Bronchial epithelial cell (primary cell): ENCODE measurements at regions not wholly inside any gene's neighbourhood (a gene's known extent, or its start where the extent isn't known, plus 50 kb on each side); places are given as distances from the start of the nearest gene placed in this dataset.

ENCODE experiments used
- DNase-seq: peaks from one replicate; pipeline ENCODE4 v3.0.0-alpha.2; 2010; ENCODE audit warnings: low read depth
- FAIRE-seq: peaks from 2 replicates; lab custom pipeline; 2011; peaks lifted over from hg19 to GRCh38; lab: Jason Lieb, UNC
- H3K27me3 ChIP-seq: 2 replicates; pipeline ENCODE4 v1.5.1; 2011; ENCODE audit warnings: low read length; ENCODE audit not compliant: control insufficient read depth, insufficient read depth
- H3K36me3 ChIP-seq: 2 replicates; pipeline ENCODE4 v1.5.1; 2011; ENCODE audit warnings: low read length; ENCODE audit not compliant: control insufficient read depth, insufficient read depth
- H3K4me3 ChIP-seq: 2 replicates; pipeline ENCODE4 v1.5.1; 2011; ENCODE audit warnings: mild to moderate bottlenecking, low read depth, low read length, control low read depth
- CTCF ChIP-seq: IDR thresholded peaks from 2 replicates; pipeline ENCODE4 v1.5.1; 2011; ENCODE audit warnings: mild to moderate bottlenecking, moderate library complexity, low read length, control low read depth, inconsistent platforms; ENCODE audit not compliant: insufficient read depth, severe bottlenecking

- H3K36me3 ChIP-seq = no peaks in the 10 kb centered on the region
- H3K4me3 ChIP-seq = no peak overlapping the region
- DNase-seq (peak; percentile 45), FAIRE-seq (no peak)
- no peaks in the 10 kb centered on the region for H3K27me3 ChIP-seq
- no peak for TF ChIP-seq CTCF
Observed at GRCh38 chr3:25151281-25151902, 276.7 kb upstream of the RARB start.

- DNase-seq (no peak), FAIRE-seq (no peak)
- no peak overlapping the region for H3K4me3 ChIP-seq
- no peaks in the 10 kb centered on the region for H3K36me3 ChIP-seq
- no peak for TF ChIP-seq CTCF
- H3K27me3 ChIP-seq = no peaks in the 10 kb centered on the region
Observed at GRCh38 chr3:25151903-25152295, 276.2 kb upstream of the RARB start.

DNA sequence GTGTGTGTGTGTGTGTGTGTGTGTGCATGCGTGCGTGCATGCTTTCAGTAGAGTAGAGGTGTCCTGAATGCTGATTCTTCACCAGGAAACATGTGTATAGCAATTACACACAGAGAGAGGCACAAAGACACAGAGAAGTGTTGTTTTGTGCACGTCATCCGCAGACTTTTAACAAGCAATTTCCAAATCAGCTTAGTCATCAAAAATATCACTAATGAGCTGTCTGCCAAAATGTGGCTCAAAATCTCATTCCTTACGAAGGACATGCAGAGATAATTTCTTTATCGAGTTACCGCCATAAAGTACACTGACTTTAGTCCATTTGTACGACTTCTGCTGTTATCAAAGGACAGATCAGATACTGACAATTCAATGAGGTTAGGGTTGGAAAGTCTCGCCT is 274.9 kb upstream of the RARB start:
- FAIRE-seq = no peak

GRCh38 chr3:25153561-25153960 is 274.5 kb upstream of the RARB start:
- Histone ChIP-seq H3K4me3 (no peak overlapping the region), H3K27me3 (no peaks in the 10 kb centered on the region), H3K36me3 (no peaks in the 10 kb centered on the region)
- peak; percentile 92 for DNase-seq
- no peak for TF ChIP-seq CTCF
- no peak for FAIRE-seq

More for the DNA sequence above, 274.9 kb upstream of the RARB start:
- DNase-seq = peak; percentile 18
- H3K27me3 ChIP-seq = no peaks in the 10 kb centered on the region
- no peaks in the 10 kb centered on the region for H3K36me3 ChIP-seq
- TF ChIP-seq CTCF = no peak
- H3K4me3 ChIP-seq = no peak overlapping the region

DNA sequence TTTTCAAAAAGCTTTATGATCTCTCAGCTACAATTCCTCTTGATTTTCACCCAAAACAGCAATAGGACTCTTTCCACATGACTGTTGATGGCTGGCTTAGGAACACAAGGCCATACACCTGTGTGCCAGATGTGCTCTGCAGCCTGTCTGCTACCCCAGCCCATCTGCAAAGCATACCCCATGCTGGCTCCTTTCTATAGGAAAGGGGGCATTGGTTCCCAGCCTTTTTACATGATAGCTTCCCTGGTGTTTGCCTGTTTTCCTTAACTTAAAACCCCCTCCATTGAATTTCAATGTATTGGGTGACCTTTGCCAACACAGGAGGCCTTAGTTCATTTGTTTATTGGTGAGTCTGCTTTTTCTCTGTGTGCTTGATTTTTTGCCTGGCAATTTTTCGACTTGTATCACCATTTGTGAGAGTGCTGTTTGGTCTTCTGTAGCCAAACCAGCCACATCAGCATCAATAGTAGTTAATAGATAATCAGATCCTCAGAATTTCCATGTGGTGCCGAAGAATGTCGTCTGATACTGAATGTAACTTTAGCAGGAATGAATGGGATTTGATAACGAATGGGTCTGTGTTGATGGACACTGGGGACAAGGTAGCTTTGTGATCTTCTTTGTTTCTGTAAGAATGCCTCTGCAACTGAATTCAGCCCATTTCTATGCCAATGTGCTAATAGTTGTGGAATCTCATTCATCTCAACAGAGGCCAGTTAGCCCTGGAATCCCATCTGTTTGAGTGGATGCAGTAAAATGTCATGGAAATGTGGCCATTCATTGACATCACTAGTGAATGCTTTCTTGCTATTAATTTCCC is 272.2 kb upstream of the RARB start:
- no peaks in the 10 kb centered on the region for H3K27me3 ChIP-seq
- FAIRE-seq (no peak), DNase-seq (no peak)
- TF ChIP-seq CTCF = no peak
- no peaks in the 10 kb centered on the region for H3K36me3 ChIP-seq
- H3K4me3 ChIP-seq = no peak overlapping the region
